ENCODE measurements at regions not wholly inside any gene's neighbourhood (a gene's known extent, or its start where the extent isn't known, plus 50 kb on each side); places are given as distances from the start of the nearest gene placed in this dataset.

GRCh38 chr13:78413887-78414553 is 189.3 kb downstream of the POU4F1 start:
- Mint-ChIP-seq H3K4me1 (ENCODE audit: unreplicated experiment) (no peaks in the 10 kb centered on the region), H3K36me3 (ENCODE audit: low read depth, unreplicated experiment) (no peaks in the 10 kb centered on the region), H3K27ac (ENCODE audit: unreplicated experiment) (no peak overlapping the region), H3K27me3 (ENCODE audit: unreplicated experiment) (no peaks in the 10 kb centered on the region), H3K9me3 (ENCODE audit: unreplicated experiment) (no peaks in the 10 kb centered on the region), H3K4me3 (ENCODE audit: unreplicated experiment) (no peak overlapping the region)
- TF ChIP-seq CTCF (IDR thresholded peaks at IDR 0.05; ENCODE audit: unreplicated experiment): no peak
- no peak for DNase-seq (ENCODE audit: low spot score)

- Mint-ChIP-seq H3K4me3 (ENCODE audit: unreplicated experiment) (no peak overlapping the region), H3K27me3 (ENCODE audit: unreplicated experiment) (no peaks in the 10 kb centered on the region), H3K27ac (ENCODE audit: unreplicated experiment) (no peak overlapping the region), H3K9me3 (ENCODE audit: unreplicated experiment) (no peaks in the 10 kb centered on the region), H3K4me1 (ENCODE audit: unreplicated experiment) (no peaks in the 10 kb centered on the region), H3K36me3 (ENCODE audit: low read depth, unreplicated experiment) (no peaks in the 10 kb centered on the region)
- no peak for TF ChIP-seq CTCF (IDR thresholded peaks at IDR 0.05; ENCODE audit: unreplicated experiment)
- DNase-seq (ENCODE audit: low spot score): no peak
These were observed 192.5 kb downstream of the POU4F1 start for GRCh38 chr13:78410847-78411246.

- H3K4me1 Mint-ChIP-seq (ENCODE audit: unreplicated experiment): no peaks in the 10 kb centered on the region
- H3K27ac Mint-ChIP-seq (ENCODE audit: unreplicated experiment): no peak overlapping the region
- TF ChIP-seq CTCF (IDR thresholded peaks at IDR 0.05; ENCODE audit: unreplicated experiment): no peak
- no peaks in the 10 kb centered on the region for H3K36me3 Mint-ChIP-seq (ENCODE audit: low read depth, unreplicated experiment)
- no peak overlapping the region for H3K4me3 Mint-ChIP-seq (ENCODE audit: unreplicated experiment)
- no peaks in the 10 kb centered on the region for H3K9me3 Mint-ChIP-seq (ENCODE audit: unreplicated experiment)
- no peaks in the 10 kb centered on the region for H3K27me3 Mint-ChIP-seq (ENCODE audit: unreplicated experiment)
- DNase-seq (ENCODE audit: low spot score): no peak
These were observed 193.2 kb downstream of the POU4F1 start for GRCh38 chr13:78410164-78410563.

- no peaks in the 10 kb centered on the region for H3K36me3 Mint-ChIP-seq (ENCODE audit: low read depth, unreplicated experiment)
- TF ChIP-seq CTCF (IDR thresholded peaks at IDR 0.05; ENCODE audit: unreplicated experiment): no peak
These were observed 194.2 kb downstream of the POU4F1 start for GRCh38 chr13:78409172-78409571.

GRCh38 chr13:78404846-78405360 is 198.4 kb downstream of the POU4F1 start:
- DNase-seq (ENCODE audit: low spot score): no peak
- no peaks in the 10 kb centered on the region for H3K9me3 Mint-ChIP-seq (ENCODE audit: unreplicated experiment)
- H3K4me3 Mint-ChIP-seq (ENCODE audit: unreplicated experiment): no peak overlapping the region
- no peaks in the 10 kb centered on the region for H3K27me3 Mint-ChIP-seq (ENCODE audit: unreplicated experiment)
- no peaks in the 10 kb centered on the region for H3K36me3 Mint-ChIP-seq (ENCODE audit: low read depth, unreplicated experiment)
- H3K4me1 Mint-ChIP-seq (ENCODE audit: unreplicated experiment): no peaks in the 10 kb centered on the region
- H3K27ac Mint-ChIP-seq (ENCODE audit: unreplicated experiment): no peak overlapping the region
- no peak for TF ChIP-seq CTCF (IDR thresholded peaks at IDR 0.05; ENCODE audit: unreplicated experiment)

More at GRCh38 chr13:78409172-78409571, 194.2 kb downstream of the POU4F1 start:
- Mint-ChIP-seq H3K27me3 (ENCODE audit: unreplicated experiment) (no peaks in the 10 kb centered on the region), H3K27ac (ENCODE audit: unreplicated experiment) (no peak overlapping the region), H3K9me3 (ENCODE audit: unreplicated experiment) (no peaks in the 10 kb centered on the region), H3K4me3 (ENCODE audit: unreplicated experiment) (no peak overlapping the region), H3K4me1 (ENCODE audit: unreplicated experiment) (no peaks in the 10 kb centered on the region)
- no peak for DNase-seq (ENCODE audit: low spot score)
